H1 (cell line): ENCODE measurements at regions not wholly inside any gene's neighbourhood (a gene's known extent, or its start where the extent isn't known, plus 50 kb on each side); places are given as distances from the start of the nearest gene placed in this dataset.

ENCODE experiments used
- CTCF ChIA-PET: fragments of 300-600 bp; sonication (Branson Sonifier 250); formaldehyde crosslinking; loops from one replicate; lab custom pipeline; 2021; ENCODE audit not compliant: partially characterized antibody; lab: Charles Lee
- POLR2A ChIA-PET: fragments of 300-600 bp; sonication (Branson Sonifier 250); formaldehyde crosslinking; loops from one replicate; lab custom pipeline; 2021; ENCODE audit warnings: inconsistent platforms; ENCODE audit not compliant: partially characterized antibody; lab: Charles Lee
- DNase-seq, 2 experiments: peaks; one replicate each; pipeline versions ENCODE4 v3.0.0 to v3.0.0-alpha.2; 2010 to 2022; ENCODE audit warnings: low spot score in 2 of 2, low read depth in 1 of 2, mixed read lengths in 1 of 2
- FAIRE-seq: peaks from 2 replicates; lab custom pipeline; 2011; peaks lifted over from hg19 to GRCh38; lab: Jason Lieb, UNC
- H2AFZ ChIP-seq: 2 replicates; pipeline ENCODE4 v1.8.1; 2012; ENCODE audit warnings: low read length, inconsistent platforms
- H2AK5ac ChIP-seq: 2 replicates; pipeline ENCODE4 v1.6.1; 2013; ENCODE audit warnings: low read depth, low read length
- H2BK120ac ChIP-seq: replicated peaks from 2 replicates; pipeline ENCODE3; 2013; ENCODE audit warnings: low read depth, low read length, inconsistent platforms
- H2BK12ac ChIP-seq: 2 replicates; pipeline ENCODE4 v1.6.1; 2013; ENCODE audit warnings: low read depth, low read length
- H2BK15ac ChIP-seq: 2 replicates; pipeline ENCODE4 v1.6.1; 2013; ENCODE audit warnings: low read length
- H2BK20ac ChIP-seq: 2 replicates; pipeline ENCODE4 v1.6.1; 2013; ENCODE audit warnings: low read length
- H2BK5ac ChIP-seq: 2 replicates; pipeline ENCODE4 v1.6.1; 2013; ENCODE audit warnings: low read depth, low read length
- H3K14ac ChIP-seq: 2 replicates; pipeline ENCODE4 v1.6.1; 2013; ENCODE audit warnings: inconsistent platforms; ENCODE audit not compliant: insufficient read length
- H3K18ac ChIP-seq: 2 replicates; pipeline ENCODE4 v1.6.1; 2013; ENCODE audit warnings: low read length; ENCODE audit errors: extremely low read depth
- H3K23ac ChIP-seq: 2 replicates; pipeline ENCODE4 v1.6.1; 2013; ENCODE audit warnings: inconsistent platforms; ENCODE audit not compliant: insufficient read length
- H3K23me2 ChIP-seq: 2 replicates; pipeline ENCODE4 v1.6.1; 2013; ENCODE audit warnings: low read depth, low read length
- H3K27ac ChIP-seq: 2 replicates; pipeline ENCODE4 v1.6.1; 2011; ENCODE audit warnings: low read depth, low read length, inconsistent platforms
- H3K27me3 ChIP-seq, 4 experiments: replicated peaks in 1 of 4; 1 replicate in 1 of 4; 2 replicates in 3 of 4; pipeline versions ENCODE4 v1.6.1 to v1.8.1; 2011 to 2013; ENCODE audit warnings: low read length in 3 of 4, mild to moderate bottlenecking in 3 of 4, inconsistent platforms in 2 of 4, mixed read lengths in 2 of 4, moderate library complexity in 1 of 4; ENCODE audit not compliant: control insufficient read depth in 3 of 4, insufficient read depth in 3 of 4; ENCODE audit errors: extremely low read depth in 1 of 4
- H3K36me3 ChIP-seq, 4 experiments: 2 replicates each; pipeline versions ENCODE4 v1.6.1 to v1.8.1; 2011 to 2013; ENCODE audit warnings: mild to moderate bottlenecking in 4 of 4, low read length in 3 of 4, moderate library complexity in 2 of 4, control low read depth in 1 of 4, inconsistent platforms in 1 of 4; ENCODE audit not compliant: insufficient read depth in 4 of 4, control insufficient read depth in 2 of 4
- H3K4ac ChIP-seq: replicated peaks from 2 replicates; pipeline ENCODE3; 2013; ENCODE audit warnings: low read length, low read depth, mixed read lengths, inconsistent platforms; ENCODE audit not compliant: insufficient read length
- H3K4me1 ChIP-seq, 4 experiments: replicated peaks in 1 of 4; 1 replicate in 1 of 4; 2 replicates in 3 of 4; pipeline versions ENCODE4 v1.6.1 to v1.8.1; 2011 to 2013; ENCODE audit warnings: low read length in 3 of 4, inconsistent platforms in 2 of 4, mixed read lengths in 1 of 4; ENCODE audit not compliant: insufficient read depth in 4 of 4, control insufficient read depth in 3 of 4
- H3K4me2 ChIP-seq, 2 experiments: 2 replicates each; pipeline versions ENCODE4 v1.6.1 to v1.8.1; 2011 to 2013; ENCODE audit warnings: low read depth in 2 of 2, low read length in 2 of 2, control low read depth in 1 of 2, inconsistent platforms in 1 of 2, mild to moderate bottlenecking in 1 of 2; ENCODE audit not compliant: insufficient read depth in 1 of 2
- H3K4me3 ChIP-seq, 4 experiments: fragments of 200-600, 300-600 bp in 1 of 4; sonication (generic), shearing (Covaris generic), sonication (Bioruptor Twin) in 1 of 4; 2 replicates each; pipeline versions ENCODE4 v1.5.1 to v1.8.1; 2011 to 2016; ENCODE audit warnings: low read length in 4 of 4, low read depth in 3 of 4, control low read depth in 2 of 4, inconsistent platforms in 2 of 4, mild to moderate bottlenecking in 2 of 4, mixed read lengths in 1 of 4, moderate library complexity in 1 of 4; ENCODE audit not compliant: insufficient read depth in 2 of 4; ENCODE audit errors: extremely low read depth in 1 of 4
- H3K56ac ChIP-seq: replicated peaks from 2 replicates; pipeline ENCODE3; 2013; ENCODE audit warnings: low read depth, mild to moderate bottlenecking, mixed read lengths, low read length, inconsistent platforms; ENCODE audit not compliant: insufficient read length
- H3K79me1 ChIP-seq: 2 replicates; pipeline ENCODE4 v1.6.1; 2013; ENCODE audit warnings: low read depth, low read length, control low read depth
- H3K79me2 ChIP-seq, 2 experiments: 2 replicates each; pipeline versions ENCODE4 v1.6.1 to v1.8.1; 2012 to 2013; ENCODE audit warnings: low read length in 2 of 2, mild to moderate bottlenecking in 2 of 2, inconsistent platforms in 1 of 2; ENCODE audit not compliant: insufficient read depth in 2 of 2, control insufficient read depth in 1 of 2
- H3K9ac ChIP-seq, 4 experiments: replicated peaks in 1 of 4; 1 replicate in 1 of 4; 2 replicates in 3 of 4; pipeline versions ENCODE4 v1.6.1 to v1.8.1; 2011 to 2013; ENCODE audit warnings: low read depth in 3 of 4, low read length in 3 of 4, control low read depth in 2 of 4, mild to moderate bottlenecking in 2 of 4, moderate library complexity in 2 of 4, inconsistent platforms in 1 of 4; ENCODE audit errors: extremely low read depth in 1 of 4
- H3K9me3 ChIP-seq, 2 experiments: 2 replicates each; pipeline versions ENCODE4 v1.6.1 to v1.8.1; 2012 to 2013; ENCODE audit warnings: mild to moderate bottlenecking in 2 of 2, moderate library complexity in 2 of 2, control low read depth in 1 of 2, inconsistent platforms in 1 of 2, low read depth in 1 of 2, low read length in 1 of 2, mixed read lengths in 1 of 2; ENCODE audit not compliant: insufficient read depth in 2 of 2
- H4K20me1 ChIP-seq, 2 experiments: replicated peaks in 1 of 2; 2 replicates each; pipeline versions ENCODE3 to v1.8.1; 2011 to 2013; ENCODE audit warnings: inconsistent platforms in 2 of 2, low read length in 2 of 2, mild to moderate bottlenecking in 1 of 2; ENCODE audit not compliant: insufficient read depth in 2 of 2, control insufficient read depth in 1 of 2
- H4K5ac ChIP-seq: 2 replicates; pipeline ENCODE4 v1.6.1; 2013; ENCODE audit warnings: low read length, low read depth, mixed read lengths, inconsistent platforms; ENCODE audit not compliant: insufficient read length
- H4K8ac ChIP-seq: 2 replicates; pipeline ENCODE4 v1.8.0; 2013; ENCODE audit warnings: mild to moderate bottlenecking, moderate library complexity, low read length, inconsistent platforms; ENCODE audit not compliant: insufficient read depth; ENCODE audit errors: extremely low read depth
- H4K91ac ChIP-seq: replicated peaks from 2 replicates; pipeline ENCODE3; 2013; ENCODE audit warnings: low read length, mixed read lengths, inconsistent platforms; ENCODE audit not compliant: insufficient read length
- BACH1 ChIP-seq: IDR thresholded peaks from 2 replicates; pipeline ENCODE4 v1.6.1; 2012; ENCODE audit warnings: low read length, improper control_type of control experiment
- CHD1 ChIP-seq: IDR thresholded peaks from 2 replicates; pipeline ENCODE4 v1.6.1; 2012; ENCODE audit warnings: low read depth, low read length, improper control_type of control experiment
- E2F6 ChIP-seq: IDR thresholded peaks from 2 replicates; pipeline ENCODE4 v1.6.1; 2012; ENCODE audit warnings: inconsistent platforms
- EGR1 ChIP-seq: IDR thresholded peaks from 2 replicates; pipeline ENCODE4 v1.6.1; 2011; ENCODE audit warnings: low read depth, low read length, borderline replicate concordance
- HDAC6 ChIP-seq: IDR thresholded peaks from one replicate; pipeline ENCODE4 v1.7.1; 2012; ENCODE audit warnings: low read depth, mild to moderate bottlenecking, inconsistent platforms, low read length, moderate library complexity
- MAFK ChIP-seq: IDR thresholded peaks from 2 replicates; pipeline ENCODE4 v1.6.1; 2012; ENCODE audit warnings: low read depth, mild to moderate bottlenecking, improper control_type of control experiment, low read length
- NRF1 ChIP-seq: IDR thresholded peaks from 2 replicates; pipeline ENCODE4 v1.6.1; 2011; ENCODE audit warnings: mild to moderate bottlenecking, low read depth, low read length, improper control_type of control experiment
- SIRT6 ChIP-seq: IDR thresholded peaks from one replicate; pipeline ENCODE4 v1.7.1; 2012; ENCODE audit warnings: low read length, inconsistent platforms
- SP4 ChIP-seq: IDR thresholded peaks from 2 replicates; pipeline ENCODE4 v1.6.1; 2012; ENCODE audit warnings: low read length, inconsistent platforms
- SRF ChIP-seq: IDR thresholded peaks from 2 replicates; pipeline ENCODE4 v1.6.1; 2011; ENCODE audit warnings: mild to moderate bottlenecking, low read depth, low read length, moderate library complexity
- TEAD4 ChIP-seq: IDR thresholded peaks from 2 replicates; pipeline ENCODE4 v1.6.1; 2012; ENCODE audit warnings: low read depth, low read length, inconsistent platforms, mixed read lengths
- YY1 ChIP-seq: IDR thresholded peaks from 2 replicates; pipeline ENCODE4 v1.6.1; 2011; ENCODE audit warnings: low read depth, mild to moderate bottlenecking, low read length
- WGBS, 2 experiments: shearing (Covaris generic) in 1 of 2; methylation state at CpG; one replicate each; pipeline versions ENCODE4 v1.1.6 to v1.1.7; 2013 to 2015; ENCODE audit warnings: low lambda C conversion rate in 2 of 2, mixed read lengths in 2 of 2, inconsistent platforms in 1 of 2, low coverage in 1 of 2, missing lambda C conversion rate in 1 of 2; ENCODE audit not compliant: insufficient replicate concordance in 2 of 2, insufficient coverage in 1 of 2, insufficient read length in 1 of 2; ENCODE audit errors: extremely low coverage in 1 of 2, missing lambda C conversion rate in 1 of 2; 5-methylcytosine and 5-hydroxymethylcytosine counted together

DNA sequence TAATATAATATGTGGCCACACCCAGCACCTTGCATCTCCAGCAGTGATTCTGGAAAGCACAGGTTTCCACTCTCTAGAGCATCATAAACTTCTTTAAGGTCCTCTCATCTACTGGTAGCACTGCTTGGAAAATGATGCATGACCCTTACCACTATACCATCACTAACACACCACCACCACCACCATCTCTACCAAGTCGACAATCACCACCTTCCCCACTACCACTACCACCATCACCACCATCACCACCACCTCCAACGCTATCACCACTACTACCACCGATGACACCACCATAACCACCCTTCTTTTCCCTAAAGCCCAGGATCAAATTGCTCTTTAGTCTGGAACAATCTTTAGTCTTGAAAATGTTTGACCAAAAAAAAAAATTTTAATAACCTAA, 390.4 kb downstream of the SUCLA2 start:
- H2BK12ac ChIP-seq = no peak overlapping the region
- H4K8ac ChIP-seq = no peak overlapping the region
- no peak overlapping the region for H3K14ac ChIP-seq
- CTCF ChIA-PET = no interaction called here
- H3K9ac ChIP-seq = no peak overlapping the region
- H3K27ac ChIP-seq = no peak overlapping the region
- no peaks in the 10 kb centered on the region for H3K9me3 ChIP-seq
- no peak overlapping the region for H2BK15ac ChIP-seq
- H3K18ac ChIP-seq = no peak overlapping the region
- no peak overlapping the region for H2BK120ac ChIP-seq
- no peak for DNase-seq
- no peak overlapping the region for H3K4me2 ChIP-seq
- no peak overlapping the region for H3K4me3 ChIP-seq
- H2AFZ ChIP-seq = no peak overlapping the region
- POLR2A ChIA-PET = no interaction called here
- no peak overlapping the region for H2BK5ac ChIP-seq
- no peaks in the 10 kb centered on the region for H3K27me3 ChIP-seq
- no peaks in the 10 kb centered on the region for H3K36me3 ChIP-seq
- H3K4me1 ChIP-seq = no peaks in the 10 kb centered on the region
- no peaks in the 10 kb centered on the region for H3K79me2 ChIP-seq
- H4K5ac ChIP-seq = no peak overlapping the region
- no peak overlapping the region for H3K4ac ChIP-seq
- no peaks in the 10 kb centered on the region; the same call in 1 of the 2 replicates for H3K23me2 ChIP-seq
- H2BK20ac ChIP-seq = no peak overlapping the region
- 87% methylated on average over 3 of the region's 3 CpGs; no CpG with 5 or more reads in 1 of the 2 experiments for WGBS, 2 experiments
- no peaks in the 10 kb centered on the region for H3K79me1 ChIP-seq
- H3K23ac ChIP-seq = no peak overlapping the region
- H3K56ac ChIP-seq = no peak overlapping the region
- H4K91ac ChIP-seq = no peak overlapping the region
- FAIRE-seq = no peak
- H4K20me1 ChIP-seq = no peaks in the 10 kb centered on the region
- no peak overlapping the region for H2AK5ac ChIP-seq
- TF ChIP-seq EGR1 = no peak
- no peak for TF ChIP-seq CHD1
- no peak for TF ChIP-seq MAFK
- no peak for TF ChIP-seq E2F6
- no peak for TF ChIP-seq SP4
- no peak for TF ChIP-seq BACH1
- TF ChIP-seq SIRT6 = no peak
- TF ChIP-seq NRF1 = no peak
- no peak for TF ChIP-seq TEAD4
- no peak for TF ChIP-seq SRF
- TF ChIP-seq YY1 = no peak
- TF ChIP-seq HDAC6 = no peak
